ENCODE measurements at regions not wholly inside any gene's neighbourhood (a gene's known extent, or its start where the extent isn't known, plus 50 kb on each side); places are given as distances from the start of the nearest gene placed in this dataset.

DNA sequence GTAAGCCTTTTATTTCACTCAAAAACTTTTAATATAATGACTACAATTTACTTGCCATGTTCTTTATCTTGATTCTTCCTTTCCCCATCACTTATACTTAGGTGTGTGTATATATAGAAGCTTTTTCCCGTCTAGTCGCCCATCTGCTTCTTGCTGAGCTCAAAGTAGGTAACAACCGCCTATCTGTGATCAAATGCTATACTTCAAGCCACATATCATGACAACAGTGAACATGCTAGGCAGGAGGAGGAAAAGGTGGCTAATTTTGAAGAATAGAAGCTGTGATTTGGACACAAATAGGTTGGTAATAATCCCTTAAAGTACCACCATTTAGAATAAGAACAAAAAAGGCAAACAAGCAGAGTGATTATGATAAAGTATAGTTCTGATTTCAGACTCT lies 367.3 kb upstream of the CHRM2 start:
- no peak overlapping the region for H3K4me2 ChIP-seq (ENCODE audit: unreplicated experiment)
- no peak overlapping the region for H3K9ac ChIP-seq
- no peaks in the 10 kb centered on the region for H3K4me1 ChIP-seq (ENCODE audit: insufficient read depth)
- no peak overlapping the region for H3K27ac ChIP-seq
- H3K9me3 ChIP-seq (ENCODE audit: low read depth): no peaks in the 10 kb centered on the region
- no peak overlapping the region for H3K4me3 ChIP-seq
- 25 to 36% methylated on average over 3 of the region's 3 CpGs for WGBS, 2 experiments (ENCODE audit: low coverage in 1 of 2, low lambda C conversion rate in 2 of 2, missing lambda C conversion rate in 2 of 2)
- H3F3A ChIP-seq (ENCODE audit: insufficient read depth): no peaks in the 10 kb centered on the region
- DNase-seq: no peak
- H3K9me2 ChIP-seq (ENCODE audit: insufficient read depth): no peaks in the 10 kb centered on the region
- H3K36me3 ChIP-seq (ENCODE audit: low read depth): no peaks in the 10 kb centered on the region
- no peak overlapping the region for H2AFZ ChIP-seq
- H3K27me3 ChIP-seq (replicated peaks; ENCODE audit: insufficient read depth): no peaks in the 10 kb centered on the region
- H3K79me2 ChIP-seq (ENCODE audit: insufficient read depth): no peaks in the 10 kb centered on the region
- TF ChIP-seq EZH2 (IDR thresholded peaks at IDR 0.05; ENCODE audit: insufficient read depth, poor library complexity, severe bottlenecking) (no peak), EZH2phosphoT487 (IDR thresholded peaks at IDR 0.05; ENCODE audit: insufficient read depth, low read depth) (no peak)
- in situ Hi-C loops (cut with MboI): no loop called here
- H4K20me1 ChIP-seq (ENCODE audit: insufficient read depth): no peaks in the 10 kb centered on the region

- H2AFZ ChIP-seq: no peak overlapping the region
- no peak overlapping the region for H3K4me3 ChIP-seq
- no peak for TF ChIP-seq EZH2phosphoT487 (IDR thresholded peaks at IDR 0.05; ENCODE audit: insufficient read depth, low read depth)
- TF ChIP-seq EZH2 (IDR thresholded peaks at IDR 0.05; ENCODE audit: insufficient read depth, poor library complexity, severe bottlenecking): no peak
- no peaks in the 10 kb centered on the region for H3K4me1 ChIP-seq (ENCODE audit: insufficient read depth)
- no peak overlapping the region for H3K4me2 ChIP-seq (ENCODE audit: unreplicated experiment)
- no peaks in the 10 kb centered on the region for H3K9me3 ChIP-seq (ENCODE audit: low read depth)
- no peaks in the 10 kb centered on the region for H3K9me2 ChIP-seq (ENCODE audit: insufficient read depth)
- no peaks in the 10 kb centered on the region for H4K20me1 ChIP-seq (ENCODE audit: insufficient read depth)
- H3K79me2 ChIP-seq (ENCODE audit: insufficient read depth): no peaks in the 10 kb centered on the region
- 13 to 23% methylated on average over 2 of the region's 2 CpGs for WGBS, 2 experiments (ENCODE audit: low coverage in 1 of 2, low lambda C conversion rate in 2 of 2, missing lambda C conversion rate in 2 of 2)
- no peaks in the 10 kb centered on the region for H3F3A ChIP-seq (ENCODE audit: insufficient read depth)
- no peak overlapping the region for H3K9ac ChIP-seq
- DNase-seq: no peak
- H3K27me3 ChIP-seq (replicated peaks; ENCODE audit: insufficient read depth): no peaks in the 10 kb centered on the region
- no peaks in the 10 kb centered on the region for H3K36me3 ChIP-seq (ENCODE audit: low read depth)
- in situ Hi-C loops (cut with MboI): no loop called here
- H3K27ac ChIP-seq: no peak overlapping the region
These were observed 371.9 kb upstream of the CHRM2 start for GRCh38 chr7:136496551-136496950.

DNA sequence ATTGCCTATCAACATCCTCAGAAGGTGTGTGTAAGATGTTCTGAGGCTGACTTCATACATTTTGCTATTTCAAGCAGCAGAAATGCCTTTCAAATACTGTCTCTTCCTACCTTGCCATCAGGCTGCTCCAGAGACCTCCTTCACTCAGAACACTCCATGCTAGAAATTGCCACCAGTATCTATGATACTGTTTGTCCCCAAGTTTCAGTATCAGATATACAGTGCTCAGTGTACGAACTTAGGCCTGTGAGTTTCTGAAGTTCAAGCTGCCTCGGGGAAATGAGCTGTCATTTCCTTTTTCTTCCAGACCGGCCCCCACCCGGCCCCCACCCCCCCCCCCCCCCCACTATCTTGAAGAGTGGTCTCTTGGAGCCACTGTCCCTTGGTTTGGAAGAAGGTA lies 373.4 kb upstream of the CHRM2 start:
- H3K4me1 ChIP-seq (ENCODE audit: insufficient read depth): no peaks in the 10 kb centered on the region
- in situ Hi-C loops (cut with MboI): no loop called here
- no peaks in the 10 kb centered on the region for H3K9me3 ChIP-seq (ENCODE audit: low read depth)
- H3K4me3 ChIP-seq: no peak overlapping the region
- H3K36me3 ChIP-seq (ENCODE audit: low read depth): no peaks in the 10 kb centered on the region
- no peak overlapping the region for H3K9ac ChIP-seq
- 11 to 16% methylated on average over 1 to 4 of the region's 4 CpGs for WGBS, 2 experiments (ENCODE audit: low coverage in 1 of 2, low lambda C conversion rate in 2 of 2, missing lambda C conversion rate in 2 of 2)
- H3K9me2 ChIP-seq (ENCODE audit: insufficient read depth): no peaks in the 10 kb centered on the region
- H3K27ac ChIP-seq: no peak overlapping the region
- no peak overlapping the region for H2AFZ ChIP-seq
- no peaks in the 10 kb centered on the region for H3F3A ChIP-seq (ENCODE audit: insufficient read depth)
- no peak for TF ChIP-seq EZH2 (IDR thresholded peaks at IDR 0.05; ENCODE audit: insufficient read depth, poor library complexity, severe bottlenecking)
- TF ChIP-seq EZH2phosphoT487 (IDR thresholded peaks at IDR 0.05; ENCODE audit: insufficient read depth, low read depth): no peak
- no peak overlapping the region for H3K4me2 ChIP-seq (ENCODE audit: unreplicated experiment)
- no peaks in the 10 kb centered on the region for H4K20me1 ChIP-seq (ENCODE audit: insufficient read depth)
- no peaks in the 10 kb centered on the region for H3K27me3 ChIP-seq (replicated peaks; ENCODE audit: insufficient read depth)
- DNase-seq: no peak
- H3K79me2 ChIP-seq (ENCODE audit: insufficient read depth): no peaks in the 10 kb centered on the region

GRCh38 chr7:136492366-136492765 lies 376.1 kb upstream of the CHRM2 start:
- Histone ChIP-seq H3K9me3 (ENCODE audit: low read depth) (no peaks in the 10 kb centered on the region), H3K4me1 (ENCODE audit: insufficient read depth) (no peaks in the 10 kb centered on the region), H3K27ac (no peak overlapping the region), H3K79me2 (ENCODE audit: insufficient read depth) (no peaks in the 10 kb centered on the region), H2AFZ (no peak overlapping the region), H3K27me3 (replicated peaks; ENCODE audit: insufficient read depth) (no peaks in the 10 kb centered on the region), H3K9ac (no peak overlapping the region), H4K20me1 (ENCODE audit: insufficient read depth) (no peaks in the 10 kb centered on the region), H3K9me2 (ENCODE audit: insufficient read depth) (no peaks in the 10 kb centered on the region; the same call in 1 of the 2 replicates), H3F3A (ENCODE audit: insufficient read depth) (no peaks in the 10 kb centered on the region), H3K4me2 (ENCODE audit: unreplicated experiment) (no peak overlapping the region), H3K36me3 (ENCODE audit: low read depth) (no peaks in the 10 kb centered on the region), H3K4me3 (no peak overlapping the region)
- WGBS, 2 experiments (ENCODE audit: low coverage in 1 of 2, low lambda C conversion rate in 2 of 2, missing lambda C conversion rate in 2 of 2): 23 to 24% methylated on average over 4 of the region's 4 CpGs
- no peak for DNase-seq
- no peak for TF ChIP-seq EZH2 (IDR thresholded peaks at IDR 0.05; ENCODE audit: insufficient read depth, poor library complexity, severe bottlenecking)
- TF ChIP-seq EZH2phosphoT487 (IDR thresholded peaks at IDR 0.05; ENCODE audit: insufficient read depth, low read depth): no peak
- in situ Hi-C loops (cut with MboI): no loop called here

GRCh38 chr7:136489808-136490207 lies 378.6 kb upstream of the CHRM2 start:
- TF ChIP-seq EZH2 (IDR thresholded peaks at IDR 0.05; ENCODE audit: insufficient read depth, poor library complexity, severe bottlenecking) (no peak), EZH2phosphoT487 (IDR thresholded peaks at IDR 0.05; ENCODE audit: insufficient read depth, low read depth) (no peak)
- no peaks in the 10 kb centered on the region; the same call in 1 of the 2 replicates for H3K9me2 ChIP-seq (ENCODE audit: insufficient read depth)
- no peaks in the 10 kb centered on the region for H4K20me1 ChIP-seq (ENCODE audit: insufficient read depth)
- H3K9me3 ChIP-seq (ENCODE audit: low read depth): no peaks in the 10 kb centered on the region
- no peak overlapping the region for H2AFZ ChIP-seq
- no peaks in the 10 kb centered on the region for H3K4me1 ChIP-seq (ENCODE audit: insufficient read depth)
- in situ Hi-C loops (cut with MboI): no loop called here
- no peak overlapping the region for H3K4me2 ChIP-seq (ENCODE audit: unreplicated experiment)
- H3K27ac ChIP-seq: no peak overlapping the region
- no peaks in the 10 kb centered on the region for H3K27me3 ChIP-seq (replicated peaks; ENCODE audit: insufficient read depth)
- no peaks in the 10 kb centered on the region for H3K36me3 ChIP-seq (ENCODE audit: low read depth)
- no peaks in the 10 kb centered on the region for H3F3A ChIP-seq (ENCODE audit: insufficient read depth)
- H3K4me3 ChIP-seq: no peak overlapping the region
- no peak for DNase-seq
- no peak overlapping the region for H3K9ac ChIP-seq
- H3K79me2 ChIP-seq (ENCODE audit: insufficient read depth): no peaks in the 10 kb centered on the region

Measured in GM23248 (cell line).